ENCODE measurements at regions not wholly inside any gene's neighbourhood (a gene's known extent, or its start where the extent isn't known, plus 50 kb on each side); places are given as distances from the start of the nearest gene placed in this dataset.

- TF ChIP-seq CTCF (IDR thresholded peaks at IDR 0.05; ENCODE audit: poor library complexity, severe bottlenecking) = no peak
- Histone ChIP-seq H3K9me3 (ENCODE audit: severe bottlenecking) (no peaks in the 10 kb centered on the region), H3K4me1 (ENCODE audit: insufficient read depth, poor library complexity, severe bottlenecking) (no peaks in the 10 kb centered on the region), H3K27ac (ENCODE audit: poor library complexity, severe bottlenecking) (no peak overlapping the region), H3K27me3 (ENCODE audit: insufficient read depth, poor library complexity, severe bottlenecking) (no peaks in the 10 kb centered on the region), H3K4me3 (ENCODE audit: severe bottlenecking) (no peak overlapping the region), H3K36me3 (ENCODE audit: low read depth) (no peaks in the 10 kb centered on the region)
- ATAC-seq (ENCODE audit: low read depth) (no peak; the same call in 2 of the 3 replicates), DNase-seq (ENCODE audit: low spot score) (no peak)
These were observed 51.0 kb upstream of the BARX2 start for GRCh38 chr11:129324533-129325175.

- no peaks in the 10 kb centered on the region for H3K4me1 ChIP-seq (ENCODE audit: insufficient read depth, poor library complexity, severe bottlenecking)
- no peaks in the 10 kb centered on the region for H3K27me3 ChIP-seq (ENCODE audit: insufficient read depth, poor library complexity, severe bottlenecking)
- DNase-seq (ENCODE audit: low spot score) (no peak), ATAC-seq (ENCODE audit: low read depth) (no peak)
- H3K36me3 ChIP-seq (ENCODE audit: low read depth) = no peaks in the 10 kb centered on the region
- TF ChIP-seq CTCF (IDR thresholded peaks at IDR 0.05; ENCODE audit: poor library complexity, severe bottlenecking) = no peak
- no peaks in the 10 kb centered on the region for H3K9me3 ChIP-seq (ENCODE audit: severe bottlenecking)
- H3K4me3 ChIP-seq (ENCODE audit: severe bottlenecking) = no peak overlapping the region
- H3K27ac ChIP-seq (ENCODE audit: poor library complexity, severe bottlenecking) = no peak overlapping the region
These were observed 51.6 kb upstream of the BARX2 start for GRCh38 chr11:129323896-129324502.

- DNase-seq (ENCODE audit: low spot score) = no peak
- ATAC-seq (ENCODE audit: low read depth) = no peak
- Histone ChIP-seq H3K27me3 (ENCODE audit: insufficient read depth, poor library complexity, severe bottlenecking) (no peaks in the 10 kb centered on the region), H3K4me3 (ENCODE audit: severe bottlenecking) (no peak overlapping the region), H3K36me3 (ENCODE audit: low read depth) (no peaks in the 10 kb centered on the region), H3K4me1 (ENCODE audit: insufficient read depth, poor library complexity, severe bottlenecking) (peaks cover under 1% of the 10 kb centered on the region), H3K9me3 (ENCODE audit: severe bottlenecking) (no peaks in the 10 kb centered on the region), H3K27ac (ENCODE audit: poor library complexity, severe bottlenecking) (no peak overlapping the region)
- TF ChIP-seq CTCF (IDR thresholded peaks at IDR 0.05; ENCODE audit: poor library complexity, severe bottlenecking) = no peak
These were observed 52.7 kb upstream of the BARX2 start for GRCh38 chr11:129322941-129323340.

- no peaks in the 10 kb centered on the region for H3K27me3 ChIP-seq (ENCODE audit: insufficient read depth, poor library complexity, severe bottlenecking)
- no peaks in the 10 kb centered on the region for H3K36me3 ChIP-seq (ENCODE audit: low read depth)
- H3K27ac ChIP-seq (ENCODE audit: poor library complexity, severe bottlenecking) = no peak overlapping the region
- DNase-seq (ENCODE audit: low spot score) = no peak
- TF ChIP-seq CTCF (IDR thresholded peaks at IDR 0.05; ENCODE audit: poor library complexity, severe bottlenecking) = no peak
- no peak overlapping the region for H3K4me3 ChIP-seq (ENCODE audit: severe bottlenecking)
- no peak for ATAC-seq (ENCODE audit: low read depth)
- H3K4me1 ChIP-seq (ENCODE audit: insufficient read depth, poor library complexity, severe bottlenecking) = peaks cover 18% of the 10 kb centered on the region
- H3K9me3 ChIP-seq (ENCODE audit: severe bottlenecking) = no peaks in the 10 kb centered on the region
These were observed 54.6 kb upstream of the BARX2 start for GRCh38 chr11:129321076-129321475.

- no peak for TF ChIP-seq CTCF (IDR thresholded peaks at IDR 0.05; ENCODE audit: poor library complexity, severe bottlenecking)
- Histone ChIP-seq H3K4me1 (ENCODE audit: insufficient read depth, poor library complexity, severe bottlenecking) (peaks cover 21% of the 10 kb centered on the region), H3K36me3 (ENCODE audit: low read depth) (no peaks in the 10 kb centered on the region), H3K9me3 (ENCODE audit: severe bottlenecking) (no peaks in the 10 kb centered on the region), H3K27me3 (ENCODE audit: insufficient read depth, poor library complexity, severe bottlenecking) (no peaks in the 10 kb centered on the region), H3K27ac (ENCODE audit: poor library complexity, severe bottlenecking) (no peak overlapping the region), H3K4me3 (ENCODE audit: severe bottlenecking) (no peak overlapping the region)
- DNase-seq (ENCODE audit: low spot score) (no peak), ATAC-seq (ENCODE audit: low read depth) (no peak)
These were observed 55.2 kb upstream of the BARX2 start for GRCh38 chr11:129320494-129320893.
